ENCODE measurements at regions not wholly inside any gene's neighbourhood (a gene's known extent, or its start where the extent isn't known, plus 50 kb on each side); places are given as distances from the start of the nearest gene placed in this dataset.

- H3K4me3 Mint-ChIP-seq = no peak overlapping the region
- H3K4me2 ChIP-seq (replicated peaks; ENCODE audit: extremely low read depth, low read length, poor library complexity, severe bottlenecking) = no peak overlapping the region
- whole genome bisulfite sequencing (ENCODE audit: insufficient coverage) = no CpG with 5 or more reads among the region's 4 CpGs
- no peaks in the 10 kb centered on the region for H3K27me3 ChIP-seq (ENCODE audit: control insufficient read depth in 2 of 2, insufficient read depth in 2 of 2, low read length in 2 of 2)
- no peak overlapping the region for H3K27ac Mint-ChIP-seq
- H3K36me3 ChIP-seq (replicated peaks in 1 of 2; ENCODE audit: control insufficient read depth in 1 of 2, insufficient read depth in 2 of 2, low read length in 2 of 2) = no peaks in the 10 kb centered on the region
- no peak overlapping the region for H2AFZ ChIP-seq (ENCODE audit: insufficient read depth, low read depth, low read length, poor library complexity, severe bottlenecking)
- H3K9me3 Mint-ChIP-seq = peaks cover 0 to 5% (median 0%) of the 10 kb centered on the region in 7 donors
- H3K4me3 ChIP-seq (replicated peaks in 1 of 3; ENCODE audit: low read depth in 2 of 3, low read length in 3 of 3) = no peak overlapping the region
- H3K9me3 ChIP-seq (replicated peaks in 1 of 2; ENCODE audit: control insufficient read depth in 1 of 2, insufficient read depth in 1 of 2, low read length in 2 of 2) = no peaks in the 10 kb centered on the region
- H3K27ac ChIP-seq (ENCODE audit: low read depth in 1 of 2, low read length in 2 of 2) = no peak overlapping the region
- no peaks in the 10 kb centered on the region for H3K36me3 Mint-ChIP-seq
- H4K20me1 ChIP-seq (ENCODE audit: insufficient read depth, low read length) = no peaks in the 10 kb centered on the region
- no peak overlapping the region for H3K9ac ChIP-seq (ENCODE audit: insufficient read depth, low read length, poor library complexity, severe bottlenecking)
- TF ChIP-seq CTCF (IDR thresholded peaks at IDR 0.05) = no peak
- no peaks in the 10 kb centered on the region for H3K4me1 Mint-ChIP-seq
- H3K4me1 ChIP-seq (ENCODE audit: control insufficient read depth in 1 of 2, insufficient read depth in 2 of 2, low read length in 2 of 2) = no peaks in the 10 kb centered on the region
- DNase-seq = no peak
- peaks cover 0 to 3% (median 2%) of the 10 kb centered on the region in 3 donors for H3K27me3 Mint-ChIP-seq (ENCODE audit: low read depth in 3 of 3)
- no peaks in the 10 kb centered on the region for H3K79me2 ChIP-seq (ENCODE audit: insufficient read depth, low read length)
- intact Hi-C loops (cut with micrococcal nuclease) = no loop called here
Observed at GRCh38 chrX:124462931-124463330, 116.6 kb downstream of the SH2D1A start.

- Histone ChIP-seq H3K36me3 (replicated peaks in 1 of 2; ENCODE audit: control insufficient read depth in 1 of 2, insufficient read depth in 2 of 2, low read length in 2 of 2) (no peaks in the 10 kb centered on the region), H2AFZ (ENCODE audit: insufficient read depth, low read depth, low read length, poor library complexity, severe bottlenecking) (no peak overlapping the region), H3K27me3 (ENCODE audit: control insufficient read depth in 2 of 2, insufficient read depth in 2 of 2, low read length in 2 of 2) (no peaks in the 10 kb centered on the region), H3K4me2 (replicated peaks; ENCODE audit: extremely low read depth, low read length, poor library complexity, severe bottlenecking) (no peak overlapping the region), H3K4me1 (ENCODE audit: control insufficient read depth in 1 of 2, insufficient read depth in 2 of 2, low read length in 2 of 2) (no peaks in the 10 kb centered on the region), H3K9ac (ENCODE audit: insufficient read depth, low read length, poor library complexity, severe bottlenecking) (no peak overlapping the region), H3K4me3 (replicated peaks in 1 of 3; ENCODE audit: low read depth in 2 of 3, low read length in 3 of 3) (no peak overlapping the region), H3K79me2 (ENCODE audit: insufficient read depth, low read length) (no peaks in the 10 kb centered on the region), H3K27ac (ENCODE audit: low read depth in 1 of 2, low read length in 2 of 2) (no peak overlapping the region), H4K20me1 (ENCODE audit: insufficient read depth, low read length) (no peaks in the 10 kb centered on the region), H3K9me3 (replicated peaks in 1 of 2; ENCODE audit: control insufficient read depth in 1 of 2, insufficient read depth in 1 of 2, low read length in 2 of 2) (no peaks in the 10 kb centered on the region)
- H3K4me3 Mint-ChIP-seq = no peak overlapping the region
- no peak overlapping the region for H3K27ac Mint-ChIP-seq
- no peak for DNase-seq
- H3K27me3 Mint-ChIP-seq (ENCODE audit: low read depth in 3 of 3) = peaks cover 0 to 2% (median 0%) of the 10 kb centered on the region in 3 donors
- H3K4me1 Mint-ChIP-seq = no peaks in the 10 kb centered on the region
- peaks cover 0 to 4% (median 1%) of the 10 kb centered on the region in 7 donors for H3K9me3 Mint-ChIP-seq
- intact Hi-C loops (cut with micrococcal nuclease) = no loop called here
- no peak for TF ChIP-seq CTCF (IDR thresholded peaks at IDR 0.05)
- WGBS (ENCODE audit: insufficient coverage) = no CpG with 5 or more reads among the region's 4 CpGs
- H3K36me3 Mint-ChIP-seq = no peaks in the 10 kb centered on the region
Observed at GRCh38 chrX:124467202-124467601, 120.8 kb downstream of the SH2D1A start.

Data from CD14-positive monocyte (primary cell).